ENCODE measurements at regions not wholly inside any gene's neighbourhood (a gene's known extent, or its start where the extent isn't known, plus 50 kb on each side); places are given as distances from the start of the nearest gene placed in this dataset.

DNA sequence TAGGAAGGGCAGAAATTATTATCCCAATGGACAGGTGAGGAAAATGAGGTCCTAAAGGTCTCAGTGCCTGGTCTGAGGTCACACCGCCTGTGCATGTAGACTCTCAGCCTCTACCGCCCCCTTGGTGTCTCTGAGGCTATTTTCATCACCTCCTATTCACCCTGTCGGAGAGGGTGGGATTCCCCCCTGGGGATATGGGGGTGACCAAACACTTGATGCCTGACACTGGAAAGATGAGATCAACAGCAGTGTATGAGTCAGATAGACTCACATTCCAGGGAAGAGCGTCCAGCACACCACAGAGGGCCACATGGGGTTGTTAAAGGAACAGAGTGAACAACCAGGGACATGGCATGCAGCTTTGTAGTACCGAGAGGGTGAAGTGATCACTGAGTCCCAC lies 199.7 kb downstream of the SMAD2 start:
- no peak for FAIRE-seq

DNA sequence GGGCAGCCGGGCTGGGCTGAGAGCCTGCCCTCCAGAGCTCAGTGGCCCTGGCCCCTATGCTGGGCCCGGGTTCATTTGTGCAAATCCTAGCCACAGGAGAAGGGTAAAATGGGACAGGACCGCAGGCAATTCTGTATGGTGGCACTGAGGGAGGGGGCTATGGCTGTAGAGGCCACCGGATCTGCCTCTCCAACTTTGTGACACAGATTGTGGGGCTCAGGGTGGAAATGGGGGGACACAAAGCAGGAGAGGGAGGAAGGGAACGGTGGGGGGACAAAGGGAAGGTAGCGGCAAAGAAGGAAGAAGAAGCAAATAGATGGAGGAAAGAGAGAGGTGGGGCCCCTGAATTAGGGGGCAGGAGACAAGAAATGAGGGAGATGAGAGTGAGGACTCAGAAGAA lies 201.1 kb downstream of the SMAD2 start:
- FAIRE-seq: no peak
- H3K4me3 ChIP-seq (ENCODE audit: insufficient read depth, low read depth, low read length): no peak overlapping the region

More for the DNA sequence above, 199.7 kb downstream of the SMAD2 start:
- Mint-ChIP-seq H3K4me3 (ENCODE audit: unreplicated experiment) (no peak overlapping the region), H3K27ac (ENCODE audit: unreplicated experiment) (peak overlapping the region; percentile 49), H3K36me3 (ENCODE audit: low read depth, unreplicated experiment) (peaks cover 3% of the 10 kb centered on the region), H3K27me3 (ENCODE audit: low read depth, unreplicated experiment) (peaks cover 31% of the 10 kb centered on the region), H3K4me1 (ENCODE audit: low read depth, unreplicated experiment) (peaks cover 21% of the 10 kb centered on the region), H3K9me3 (ENCODE audit: unreplicated experiment) (no peaks in the 10 kb centered on the region)
- Histone ChIP-seq H2AFZ (ENCODE audit: low read depth, low read length) (no peak overlapping the region), H3K27ac (ENCODE audit: low read depth, low read length) (no peak overlapping the region), H3K36me3 (ENCODE audit: insufficient read depth, low read length) (no peaks in the 10 kb centered on the region), H3K4me1 (ENCODE audit: insufficient read depth, low read length) (peaks cover 7% of the 10 kb centered on the region), H3K9ac (ENCODE audit: low read length) (no peak overlapping the region), H4K20me1 (ENCODE audit: insufficient read depth, low read length) (no peaks in the 10 kb centered on the region), H3K4me2 (ENCODE audit: low read length) (no peak overlapping the region), H3K4me3 (ENCODE audit: insufficient read depth, low read depth, low read length) (no peak overlapping the region), H3K27me3 (ENCODE audit: insufficient read depth, low read length) (peaks cover 4% of the 10 kb centered on the region), H3K9me3 (ENCODE audit: insufficient read depth, low read depth, low read length) (no peaks in the 10 kb centered on the region), H3K79me2 (ENCODE audit: insufficient read depth, low read length) (no peaks in the 10 kb centered on the region)
- DNase-seq (ENCODE audit: low read depth): no peak
- TF ChIP-seq, protein P1, sequence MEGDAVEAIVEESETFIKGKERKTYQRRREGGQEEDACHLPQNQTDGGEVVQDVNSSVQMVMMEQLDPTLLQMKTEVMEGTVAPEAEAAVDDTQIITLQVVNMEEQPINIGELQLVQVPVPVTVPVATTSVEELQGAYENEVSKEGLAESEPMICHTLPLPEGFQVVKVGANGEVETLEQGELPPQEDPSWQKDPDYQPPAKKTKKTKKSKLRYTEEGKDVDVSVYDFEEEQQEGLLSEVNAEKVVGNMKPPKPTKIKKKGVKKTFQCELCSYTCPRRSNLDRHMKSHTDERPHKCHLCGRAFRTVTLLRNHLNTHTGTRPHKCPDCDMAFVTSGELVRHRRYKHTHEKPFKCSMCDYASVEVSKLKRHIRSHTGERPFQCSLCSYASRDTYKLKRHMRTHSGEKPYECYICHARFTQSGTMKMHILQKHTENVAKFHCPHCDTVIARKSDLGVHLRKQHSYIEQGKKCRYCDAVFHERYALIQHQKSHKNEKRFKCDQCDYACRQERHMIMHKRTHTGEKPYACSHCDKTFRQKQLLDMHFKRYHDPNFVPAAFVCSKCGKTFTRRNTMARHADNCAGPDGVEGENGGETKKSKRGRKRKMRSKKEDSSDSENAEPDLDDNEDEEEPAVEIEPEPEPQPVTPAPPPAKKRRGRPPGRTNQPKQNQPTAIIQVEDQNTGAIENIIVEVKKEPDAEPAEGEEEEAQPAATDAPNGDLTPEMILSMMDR (IDR thresholded peaks at IDR 0.05; ENCODE audit: insufficient read depth, low read depth, low read length): no peak

DNA sequence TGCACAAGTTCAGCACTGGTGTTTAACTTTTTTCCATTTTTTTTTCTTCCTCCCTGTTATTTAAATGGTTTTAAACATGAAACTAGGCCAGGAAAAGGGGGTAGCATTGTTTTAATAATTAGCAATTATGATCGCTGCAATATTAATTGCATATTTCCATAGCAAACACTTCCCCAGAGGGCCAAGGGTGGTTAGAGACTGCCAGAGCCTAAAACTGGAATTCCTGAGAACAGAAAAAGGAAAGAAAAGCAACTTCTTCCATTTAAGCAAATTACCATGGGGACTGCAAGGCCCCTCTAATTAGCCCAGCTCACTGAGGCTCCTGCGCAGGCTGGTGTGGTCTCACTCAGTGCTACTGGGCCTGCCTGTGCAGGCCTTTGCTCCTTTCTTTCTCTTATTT lies 201.5 kb downstream of the SMAD2 start:
- FAIRE-seq: no peak
- H3K4me3 ChIP-seq (ENCODE audit: insufficient read depth, low read depth, low read length): no peak overlapping the region
- no peak overlapping the region for H2AFZ ChIP-seq (ENCODE audit: low read depth, low read length)
- Mint-ChIP-seq H3K4me3 (ENCODE audit: unreplicated experiment) (no peak overlapping the region), H3K9me3 (ENCODE audit: unreplicated experiment) (no peaks in the 10 kb centered on the region), H3K4me1 (ENCODE audit: low read depth, unreplicated experiment) (peaks cover 21% of the 10 kb centered on the region), H3K36me3 (ENCODE audit: low read depth, unreplicated experiment) (peaks cover 3% of the 10 kb centered on the region), H3K27me3 (ENCODE audit: low read depth, unreplicated experiment) (peaks cover 28% of the 10 kb centered on the region), H3K27ac (ENCODE audit: unreplicated experiment) (no peak overlapping the region)
- H3K4me1 ChIP-seq (ENCODE audit: insufficient read depth, low read length): peaks cover 7% of the 10 kb centered on the region
- no peaks in the 10 kb centered on the region for H3K9me3 ChIP-seq (ENCODE audit: insufficient read depth, low read depth, low read length)
- no peak overlapping the region for H3K27ac ChIP-seq (ENCODE audit: low read depth, low read length)
- no peaks in the 10 kb centered on the region for H4K20me1 ChIP-seq (ENCODE audit: insufficient read depth, low read length)
- H3K79me2 ChIP-seq (ENCODE audit: insufficient read depth, low read length): no peaks in the 10 kb centered on the region
- no peaks in the 10 kb centered on the region for H3K36me3 ChIP-seq (ENCODE audit: insufficient read depth, low read length)
- no peak overlapping the region for H3K4me2 ChIP-seq (ENCODE audit: low read length)
- H3K9ac ChIP-seq (ENCODE audit: low read length): no peak overlapping the region
- peaks cover 4% of the 10 kb centered on the region for H3K27me3 ChIP-seq (ENCODE audit: insufficient read depth, low read length)
- no peak for DNase-seq (ENCODE audit: low read depth)
- TF ChIP-seq, protein P1 (IDR thresholded peaks at IDR 0.05; ENCODE audit: insufficient read depth, low read depth, low read length): no peak
- no peak for TF ChIP-seq EZH2 (IDR thresholded peaks at IDR 0.05; ENCODE audit: insufficient read depth, low read length)

More for the DNA sequence above, 201.1 kb downstream of the SMAD2 start:
- Histone ChIP-seq H2AFZ (ENCODE audit: low read depth, low read length) (no peak overlapping the region), H3K4me1 (ENCODE audit: insufficient read depth, low read length) (peaks cover 7% of the 10 kb centered on the region), H3K27me3 (ENCODE audit: insufficient read depth, low read length) (peaks cover 4% of the 10 kb centered on the region), H3K36me3 (ENCODE audit: insufficient read depth, low read length) (no peaks in the 10 kb centered on the region), H4K20me1 (ENCODE audit: insufficient read depth, low read length) (no peaks in the 10 kb centered on the region), H3K9ac (ENCODE audit: low read length) (no peak overlapping the region), H3K27ac (ENCODE audit: low read depth, low read length) (no peak overlapping the region), H3K9me3 (ENCODE audit: insufficient read depth, low read depth, low read length) (no peaks in the 10 kb centered on the region), H3K79me2 (ENCODE audit: insufficient read depth, low read length) (no peaks in the 10 kb centered on the region), H3K4me2 (ENCODE audit: low read length) (no peak overlapping the region)
- H3K9me3 Mint-ChIP-seq (ENCODE audit: unreplicated experiment): no peaks in the 10 kb centered on the region
- TF ChIP-seq, protein P1 (IDR thresholded peaks at IDR 0.05; ENCODE audit: insufficient read depth, low read depth, low read length): no peak
- TF ChIP-seq EZH2 (IDR thresholded peaks at IDR 0.05; ENCODE audit: insufficient read depth, low read length): no peak
- H3K36me3 Mint-ChIP-seq (ENCODE audit: low read depth, unreplicated experiment): peaks cover 3% of the 10 kb centered on the region
- H3K27ac Mint-ChIP-seq (ENCODE audit: unreplicated experiment): no peak overlapping the region
- peaks cover 26% of the 10 kb centered on the region for H3K27me3 Mint-ChIP-seq (ENCODE audit: low read depth, unreplicated experiment)
- H3K4me3 Mint-ChIP-seq (ENCODE audit: unreplicated experiment): no peak overlapping the region
- DNase-seq (ENCODE audit: low read depth): no peak
- H3K4me1 Mint-ChIP-seq (ENCODE audit: low read depth, unreplicated experiment): peaks cover 21% of the 10 kb centered on the region

Measured in astrocyte (in vitro differentiated cells and primary cell).